Body of pancreas (tissue), 4 donors: ENCODE measurements at regions not wholly inside any gene's neighbourhood (a gene's known extent, or its start where the extent isn't known, plus 50 kb on each side); places are given as distances from the start of the nearest gene placed in this dataset.

ENCODE experiments used
- POLR2A ChIP-seq, 3 donors: fragments of 450-650 bp; IDR thresholded peaks; one replicate each; pipeline ENCODE4 v1.6.1; 2016; ENCODE audit warnings: antibody characterized with exemption in 3 of 3, mild to moderate bottlenecking in 2 of 3
- TF ChIP-seq, protein P1 (sequence below), 7 experiments: fragments of 450-650 bp in 4 of 7; fragments of 200-600 bp in 3 of 7; sonication (generic) in 3 of 7; IDR thresholded peaks; one replicate each; pipeline ENCODE4 v1.5.1; 2016 to 2019; ENCODE audit warnings: antibody characterized with exemption in 7 of 7

- TF ChIP-seq POLR2A (IDR thresholded peaks at IDR 0.05), result no peak
- TF ChIP-seq, protein P1, sequence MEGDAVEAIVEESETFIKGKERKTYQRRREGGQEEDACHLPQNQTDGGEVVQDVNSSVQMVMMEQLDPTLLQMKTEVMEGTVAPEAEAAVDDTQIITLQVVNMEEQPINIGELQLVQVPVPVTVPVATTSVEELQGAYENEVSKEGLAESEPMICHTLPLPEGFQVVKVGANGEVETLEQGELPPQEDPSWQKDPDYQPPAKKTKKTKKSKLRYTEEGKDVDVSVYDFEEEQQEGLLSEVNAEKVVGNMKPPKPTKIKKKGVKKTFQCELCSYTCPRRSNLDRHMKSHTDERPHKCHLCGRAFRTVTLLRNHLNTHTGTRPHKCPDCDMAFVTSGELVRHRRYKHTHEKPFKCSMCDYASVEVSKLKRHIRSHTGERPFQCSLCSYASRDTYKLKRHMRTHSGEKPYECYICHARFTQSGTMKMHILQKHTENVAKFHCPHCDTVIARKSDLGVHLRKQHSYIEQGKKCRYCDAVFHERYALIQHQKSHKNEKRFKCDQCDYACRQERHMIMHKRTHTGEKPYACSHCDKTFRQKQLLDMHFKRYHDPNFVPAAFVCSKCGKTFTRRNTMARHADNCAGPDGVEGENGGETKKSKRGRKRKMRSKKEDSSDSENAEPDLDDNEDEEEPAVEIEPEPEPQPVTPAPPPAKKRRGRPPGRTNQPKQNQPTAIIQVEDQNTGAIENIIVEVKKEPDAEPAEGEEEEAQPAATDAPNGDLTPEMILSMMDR (IDR thresholded peaks at IDR 0.05), result no peak
Observed at GRCh38 chr2:105522645-105523044, 123.8 kb upstream of the FHL2 start.
